ENCODE measurements at regions not wholly inside any gene's neighbourhood (a gene's known extent, or its start where the extent isn't known, plus 50 kb on each side); places are given as distances from the start of the nearest gene placed in this dataset.

GRCh38 chr5:155726267-155726666, 600.7 kb upstream of the SGCD start:
- peak; percentile 55 for DNase-seq (ENCODE audit: low read depth)
- no peak for TF ChIP-seq CTCF (IDR thresholded peaks at IDR 0.05; ENCODE audit: insufficient read depth, low read depth, low read length, missing control alignments)
- no peak overlapping the region for H3K4me3 ChIP-seq (ENCODE audit: low read length)

GRCh38 chr5:155727512-155728145, 599.3 kb upstream of the SGCD start:
- DNase-seq (ENCODE audit: low read depth) = no peak
- H3K4me3 ChIP-seq (ENCODE audit: low read length) = peak overlapping the region; percentile 32
- TF ChIP-seq CTCF (IDR thresholded peaks at IDR 0.05; ENCODE audit: insufficient read depth, low read depth, low read length, missing control alignments) = no peak

- peak; percentile 66 for DNase-seq (ENCODE audit: low read depth)
- peak overlapping the region; percentile 32 for H3K4me3 ChIP-seq (ENCODE audit: low read length)
- no peak for TF ChIP-seq CTCF (IDR thresholded peaks at IDR 0.05; ENCODE audit: insufficient read depth, low read depth, low read length, missing control alignments)
Measured at GRCh38 chr5:155728146-155728856, 598.7 kb upstream of the SGCD start.

GRCh38 chr5:155728857-155729683, 597.9 kb upstream of the SGCD start:
- H3K4me3 ChIP-seq (ENCODE audit: low read length) = no peak overlapping the region
- DNase-seq (ENCODE audit: low read depth) = no peak
- no peak for TF ChIP-seq CTCF (IDR thresholded peaks at IDR 0.05; ENCODE audit: insufficient read depth, low read depth, low read length, missing control alignments)

- no peak for TF ChIP-seq CTCF (IDR thresholded peaks at IDR 0.05; ENCODE audit: insufficient read depth, low read depth, low read length, missing control alignments)
- no peak overlapping the region for H3K4me3 ChIP-seq (ENCODE audit: low read length)
- no peak for DNase-seq (ENCODE audit: low read depth)
Measured at GRCh38 chr5:155729684-155730059, 597.3 kb upstream of the SGCD start.

- no peak overlapping the region for H3K4me3 ChIP-seq (ENCODE audit: low read length)
- TF ChIP-seq CTCF (IDR thresholded peaks at IDR 0.05; ENCODE audit: insufficient read depth, low read depth, low read length, missing control alignments) = no peak
- no peak for DNase-seq (ENCODE audit: low read depth)
Measured at GRCh38 chr5:155732587-155733376, 594.2 kb upstream of the SGCD start.
